ENCODE measurements at regions not wholly inside any gene's neighbourhood (a gene's known extent, or its start where the extent isn't known, plus 50 kb on each side); places are given as distances from the start of the nearest gene placed in this dataset.
"Not testable (repeated sequence)": the region's sequence is repeated elsewhere in the genome, so short reads cannot be mapped to it uniquely, and the experiment has no call there.

GRCh38 chr6:78693835-78694234, 173.5 kb upstream of the IRAK1BP1 start:
- DNase-seq (ENCODE audit: unreplicated experiment) = no peak
- H3K27ac Mint-ChIP-seq (ENCODE audit: low read depth, unreplicated experiment) = no peak overlapping the region
- H3K4me1 Mint-ChIP-seq (ENCODE audit: insufficient read depth, unreplicated experiment) = no peaks in the 10 kb centered on the region
- no TSS peak for BruUV-seq (replicated peaks)
- H3K4me3 Mint-ChIP-seq (ENCODE audit: unreplicated experiment) = no peak overlapping the region
- no peaks in the 10 kb centered on the region for H3K9me3 Mint-ChIP-seq (ENCODE audit: unreplicated experiment)
- TF ChIP-seq, protein P1, sequence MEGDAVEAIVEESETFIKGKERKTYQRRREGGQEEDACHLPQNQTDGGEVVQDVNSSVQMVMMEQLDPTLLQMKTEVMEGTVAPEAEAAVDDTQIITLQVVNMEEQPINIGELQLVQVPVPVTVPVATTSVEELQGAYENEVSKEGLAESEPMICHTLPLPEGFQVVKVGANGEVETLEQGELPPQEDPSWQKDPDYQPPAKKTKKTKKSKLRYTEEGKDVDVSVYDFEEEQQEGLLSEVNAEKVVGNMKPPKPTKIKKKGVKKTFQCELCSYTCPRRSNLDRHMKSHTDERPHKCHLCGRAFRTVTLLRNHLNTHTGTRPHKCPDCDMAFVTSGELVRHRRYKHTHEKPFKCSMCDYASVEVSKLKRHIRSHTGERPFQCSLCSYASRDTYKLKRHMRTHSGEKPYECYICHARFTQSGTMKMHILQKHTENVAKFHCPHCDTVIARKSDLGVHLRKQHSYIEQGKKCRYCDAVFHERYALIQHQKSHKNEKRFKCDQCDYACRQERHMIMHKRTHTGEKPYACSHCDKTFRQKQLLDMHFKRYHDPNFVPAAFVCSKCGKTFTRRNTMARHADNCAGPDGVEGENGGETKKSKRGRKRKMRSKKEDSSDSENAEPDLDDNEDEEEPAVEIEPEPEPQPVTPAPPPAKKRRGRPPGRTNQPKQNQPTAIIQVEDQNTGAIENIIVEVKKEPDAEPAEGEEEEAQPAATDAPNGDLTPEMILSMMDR (IDR thresholded peaks at IDR 0.05; ENCODE audit: unreplicated experiment) = no peak
- ChIA-PET CTCF (interaction anchor here (0.8 kb wide), 1 partner anchor 83 kb away, joined by 3 read pairs; no protein-coding TSS in a partner anchor), POLR2A (no interaction called here)
- peaks cover 4% of the 10 kb centered on the region for H3K36me3 Mint-ChIP-seq (ENCODE audit: insufficient read depth, unreplicated experiment)
- intact Hi-C loops (cut with micrococcal nuclease) = no loop called here
- H3K27me3 Mint-ChIP-seq (ENCODE audit: insufficient read depth, unreplicated experiment) = no peaks in the 10 kb centered on the region

DNA sequence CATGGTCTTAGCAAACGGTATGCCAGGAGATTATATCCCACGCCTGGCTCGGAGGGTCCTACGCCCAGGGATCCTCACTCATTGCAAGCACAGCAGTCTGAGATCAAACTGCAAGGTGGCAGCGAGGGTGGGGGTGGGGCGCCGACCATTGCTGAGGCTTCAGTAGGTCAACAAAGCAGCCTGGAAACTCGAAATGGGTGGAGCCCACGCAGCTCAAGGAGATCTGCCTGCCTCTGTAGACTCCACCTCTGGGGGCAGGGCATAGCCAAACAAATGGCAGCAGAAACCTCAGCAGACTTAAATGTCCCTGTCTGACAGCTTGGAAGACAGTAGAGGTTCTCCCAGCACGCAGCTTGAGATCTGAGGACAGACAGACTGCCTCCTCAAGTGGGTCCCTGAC, 172.7 kb upstream of the IRAK1BP1 start:
- H3K4me3 Mint-ChIP-seq (ENCODE audit: unreplicated experiment); POLR2A ChIA-PET; H3K36me3 Mint-ChIP-seq (ENCODE audit: insufficient read depth, unreplicated experiment); BruUV-seq (replicated peaks); CTCF ChIA-PET; DNase-seq (ENCODE audit: unreplicated experiment); H3K9me3 Mint-ChIP-seq (ENCODE audit: unreplicated experiment); H3K4me1 Mint-ChIP-seq (ENCODE audit: insufficient read depth, unreplicated experiment); H3K27ac Mint-ChIP-seq (ENCODE audit: low read depth, unreplicated experiment); H3K27me3 Mint-ChIP-seq (ENCODE audit: insufficient read depth, unreplicated experiment); intact Hi-C loops (cut with micrococcal nuclease): not testable (repeated sequence)

- CTCF ChIA-PET = no interaction called here
These were observed 166.4 kb upstream of the IRAK1BP1 start for GRCh38 chr6:78700991-78701390.

GRCh38 chr6:78701407-78701806, 165.9 kb upstream of the IRAK1BP1 start:
- no peaks in the 10 kb centered on the region for H3K36me3 Mint-ChIP-seq (ENCODE audit: insufficient read depth, unreplicated experiment)
- H3K4me1 Mint-ChIP-seq (ENCODE audit: insufficient read depth, unreplicated experiment) = no peaks in the 10 kb centered on the region
- TF ChIP-seq, protein P1 (IDR thresholded peaks at IDR 0.05; ENCODE audit: unreplicated experiment) = no peak
- no TSS peak for BruUV-seq (replicated peaks)
- POLR2A ChIA-PET = no interaction called here
- CTCF ChIA-PET = no interaction called here
- intact Hi-C loops (cut with micrococcal nuclease) = no loop called here
- H3K27ac Mint-ChIP-seq (ENCODE audit: low read depth, unreplicated experiment) = no peak overlapping the region
- no peak overlapping the region for H3K4me3 Mint-ChIP-seq (ENCODE audit: unreplicated experiment)
- DNase-seq (ENCODE audit: unreplicated experiment) = peak; percentile 61
- no peaks in the 10 kb centered on the region for H3K27me3 Mint-ChIP-seq (ENCODE audit: insufficient read depth, unreplicated experiment)
- no peaks in the 10 kb centered on the region for H3K9me3 Mint-ChIP-seq (ENCODE audit: unreplicated experiment)

More at GRCh38 chr6:78700991-78701390, 166.4 kb upstream of the IRAK1BP1 start:
- Mint-ChIP-seq H3K27me3 (ENCODE audit: insufficient read depth, unreplicated experiment) (no peaks in the 10 kb centered on the region), H3K9me3 (ENCODE audit: unreplicated experiment) (no peaks in the 10 kb centered on the region), H3K36me3 (ENCODE audit: insufficient read depth, unreplicated experiment) (no peaks in the 10 kb centered on the region), H3K27ac (ENCODE audit: low read depth, unreplicated experiment) (no peak overlapping the region), H3K4me1 (ENCODE audit: insufficient read depth, unreplicated experiment) (no peaks in the 10 kb centered on the region), H3K4me3 (ENCODE audit: unreplicated experiment) (no peak overlapping the region)
- TF ChIP-seq, protein P1 (IDR thresholded peaks at IDR 0.05; ENCODE audit: unreplicated experiment) = no peak
- no TSS peak for BruUV-seq (replicated peaks)
- POLR2A ChIA-PET = no interaction called here
- no peak for DNase-seq (ENCODE audit: unreplicated experiment)
- intact Hi-C loops (cut with micrococcal nuclease) = no loop called here

GRCh38 chr6:78709021-78709420, 158.3 kb upstream of the IRAK1BP1 start:
- no peaks in the 10 kb centered on the region for H3K36me3 Mint-ChIP-seq (ENCODE audit: insufficient read depth, unreplicated experiment)
- H3K4me1 Mint-ChIP-seq (ENCODE audit: insufficient read depth, unreplicated experiment) = no peaks in the 10 kb centered on the region
- no peak overlapping the region for H3K4me3 Mint-ChIP-seq (ENCODE audit: unreplicated experiment)
- ChIA-PET POLR2A (no interaction called here), CTCF (interaction anchor here (0.8 kb wide), 1 partner anchor 13 kb away, joined by 3 read pairs; no protein-coding TSS in a partner anchor)
- TF ChIP-seq, protein P1 (IDR thresholded peaks at IDR 0.05; ENCODE audit: unreplicated experiment) = no peak
- H3K27ac Mint-ChIP-seq (ENCODE audit: low read depth, unreplicated experiment) = no peak overlapping the region
- intact Hi-C loops (cut with micrococcal nuclease) = no loop called here
- H3K9me3 Mint-ChIP-seq (ENCODE audit: unreplicated experiment) = no peaks in the 10 kb centered on the region
- BruUV-seq (replicated peaks) = no TSS peak
- no peaks in the 10 kb centered on the region for H3K27me3 Mint-ChIP-seq (ENCODE audit: insufficient read depth, unreplicated experiment)
- no peak for DNase-seq (ENCODE audit: unreplicated experiment)
